Stromal cell of bone marrow (primary cell): ENCODE measurements at regions not wholly inside any gene's neighbourhood (a gene's known extent, or its start where the extent isn't known, plus 50 kb on each side); places are given as distances from the start of the nearest gene placed in this dataset.
"Not testable (repeated sequence)": the region's sequence is repeated elsewhere in the genome, so short reads cannot be mapped to it uniquely, and the experiment has no call there.

Experiments
- DNase-seq: peaks from one replicate; pipeline ENCODE4 v3.0.0-alpha.2; 2012; ENCODE audit warnings: low read depth

- no peak for DNase-seq
Observed at GRCh38 chr3:191869738-191870415, 408.9 kb downstream of the PYDC2 start.

GRCh38 chr3:191873736-191874135, 412.8 kb downstream of the PYDC2 start:
- DNase-seq, result no peak

DNA sequence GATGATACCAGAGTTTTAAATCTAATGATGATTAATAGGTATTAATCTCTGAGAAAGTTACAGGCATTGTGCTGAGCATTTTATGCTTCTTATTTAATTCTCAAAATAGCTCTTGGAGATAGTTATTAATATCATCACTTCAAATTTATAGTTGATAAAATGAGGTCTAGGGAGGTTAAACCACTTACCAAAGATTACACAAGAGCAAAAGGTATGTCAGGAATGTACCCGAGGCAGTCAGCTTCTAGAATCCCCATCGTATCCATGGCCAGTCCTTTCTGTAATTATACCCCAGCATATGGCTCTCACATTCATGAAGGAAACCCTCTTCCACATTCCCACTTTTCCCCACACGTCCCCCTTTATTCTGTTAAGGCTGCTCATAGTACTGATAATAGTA, 421.3 kb downstream of the PYDC2 start:
- DNase-seq, result no peak

- no peak for DNase-seq
Observed at GRCh38 chr3:191884132-191884531, 423.2 kb downstream of the PYDC2 start.

DNA sequence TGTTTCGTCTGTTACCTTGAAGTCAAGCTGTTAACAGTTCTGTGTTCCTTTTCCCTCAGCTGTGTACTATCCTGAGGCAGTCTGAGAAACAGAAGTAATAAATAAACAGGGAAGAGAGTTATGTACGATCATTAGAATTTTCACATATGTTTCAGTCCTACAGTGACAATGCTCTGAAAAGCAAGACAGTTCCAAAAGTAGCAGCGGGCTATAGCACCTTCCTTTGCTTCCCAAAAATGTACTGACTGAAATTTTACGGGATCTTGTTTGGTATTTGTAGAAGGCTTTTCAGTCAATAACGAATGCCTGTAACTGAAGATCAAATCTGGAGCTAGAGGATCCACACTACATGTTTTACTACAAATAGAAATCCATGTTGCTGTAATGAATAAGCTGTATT, 428.1 kb downstream of the PYDC2 start:
- no peak for DNase-seq

GRCh38 chr3:191889756-191890155, 428.8 kb downstream of the PYDC2 start:
- DNase-seq, result no peak

GRCh38 chr3:191894406-191894805, 433.4 kb downstream of the PYDC2 start:
- DNase-seq, result peak; percentile 2

DNA sequence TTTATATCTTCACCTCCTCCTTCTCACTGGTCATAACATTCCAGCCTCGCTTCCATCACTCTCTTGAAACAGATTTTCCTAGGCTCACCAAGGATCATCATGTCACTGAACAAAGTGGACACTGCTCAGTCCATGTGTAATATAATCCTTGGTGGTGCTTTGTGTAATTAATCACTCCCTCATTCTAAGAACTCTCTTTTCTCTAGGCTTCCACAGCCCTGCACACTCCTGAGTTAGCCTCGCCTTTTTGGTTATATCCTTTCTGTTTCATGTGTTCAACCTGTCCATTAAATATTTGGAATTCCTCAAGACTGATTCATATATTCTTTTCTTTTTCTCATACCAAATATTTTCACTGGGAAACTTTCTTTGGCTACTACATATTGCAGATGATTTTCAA, 440.8 kb downstream of the PYDC2 start:
- DNase-seq, result no peak

DNA sequence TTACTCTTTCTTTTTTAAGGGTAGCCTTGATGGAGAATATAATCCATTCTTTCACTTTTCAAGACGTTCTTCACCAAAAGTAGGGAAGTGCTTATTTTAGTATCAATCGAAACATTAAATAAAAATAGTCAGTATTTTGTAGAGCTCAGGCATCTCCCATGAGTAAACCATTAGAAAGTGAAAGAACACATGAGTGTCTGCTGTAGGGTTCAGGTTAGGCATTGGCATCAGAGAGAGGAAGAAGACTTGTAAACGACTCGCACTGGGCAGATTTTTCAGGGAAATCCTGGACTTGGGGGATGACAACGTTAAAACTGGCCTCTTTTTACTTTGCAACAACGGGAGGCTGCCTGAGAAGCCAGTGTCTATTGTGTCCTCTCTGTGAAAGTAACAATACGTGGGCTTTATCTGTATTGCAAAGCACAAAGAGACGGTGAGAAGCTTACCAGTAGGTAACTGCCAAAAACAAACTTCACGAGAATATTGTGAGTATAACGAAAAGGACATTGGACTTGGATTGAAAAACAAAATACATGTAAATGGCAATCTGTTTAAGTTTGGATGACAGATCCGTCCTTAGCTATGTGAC, 451.7 kb downstream of the PYDC2 start:
- no peak for DNase-seq

GRCh38 chr3:191915712-191916111, 454.7 kb downstream of the PYDC2 start:
- no peak for DNase-seq

DNA sequence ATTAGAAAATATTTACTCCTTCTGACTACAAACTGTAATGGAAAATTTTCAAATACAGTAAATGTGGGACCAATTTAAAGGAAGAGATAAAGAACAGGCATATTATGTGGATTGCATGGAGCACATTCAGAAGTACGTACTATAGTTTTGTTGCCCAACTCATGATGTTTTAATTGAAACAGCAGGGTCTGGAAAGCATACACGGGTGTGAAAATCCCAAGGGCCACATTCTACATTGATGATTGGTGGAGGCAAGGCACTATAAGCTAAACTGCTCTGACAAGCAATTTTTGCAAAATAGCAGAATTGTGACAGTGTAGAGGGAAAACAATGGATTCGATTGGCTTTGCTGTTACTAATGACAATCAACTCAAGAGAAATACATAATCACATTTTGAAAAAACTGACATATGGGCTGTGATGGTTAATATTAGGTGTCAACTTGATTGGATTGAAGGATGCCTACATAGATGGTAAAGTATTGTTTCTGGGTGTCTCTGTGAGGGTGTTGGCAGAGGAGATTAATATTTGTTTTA, 458.6 kb downstream of the PYDC2 start:
- no peak for DNase-seq

DNA sequence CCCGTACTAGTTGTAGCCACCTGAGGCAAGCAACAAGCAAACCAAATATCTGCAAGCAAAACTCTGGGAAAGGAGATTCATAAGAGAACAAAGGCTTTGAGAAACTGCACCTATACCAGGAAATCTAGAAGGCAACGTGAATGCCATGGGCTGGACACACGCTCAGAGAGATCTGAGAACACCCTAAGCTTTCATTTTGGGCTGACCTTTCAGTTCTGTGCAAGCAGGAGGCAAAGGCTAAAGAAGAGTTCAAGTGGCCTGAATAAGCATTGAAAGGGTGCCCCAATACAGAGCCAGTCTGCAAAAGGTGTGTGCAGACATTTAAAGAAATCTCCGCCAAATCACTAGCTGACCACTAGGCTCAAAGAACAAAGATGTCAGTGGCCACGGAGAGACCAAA, 461.6 kb downstream of the PYDC2 start:
- DNase-seq, result no peak

DNA sequence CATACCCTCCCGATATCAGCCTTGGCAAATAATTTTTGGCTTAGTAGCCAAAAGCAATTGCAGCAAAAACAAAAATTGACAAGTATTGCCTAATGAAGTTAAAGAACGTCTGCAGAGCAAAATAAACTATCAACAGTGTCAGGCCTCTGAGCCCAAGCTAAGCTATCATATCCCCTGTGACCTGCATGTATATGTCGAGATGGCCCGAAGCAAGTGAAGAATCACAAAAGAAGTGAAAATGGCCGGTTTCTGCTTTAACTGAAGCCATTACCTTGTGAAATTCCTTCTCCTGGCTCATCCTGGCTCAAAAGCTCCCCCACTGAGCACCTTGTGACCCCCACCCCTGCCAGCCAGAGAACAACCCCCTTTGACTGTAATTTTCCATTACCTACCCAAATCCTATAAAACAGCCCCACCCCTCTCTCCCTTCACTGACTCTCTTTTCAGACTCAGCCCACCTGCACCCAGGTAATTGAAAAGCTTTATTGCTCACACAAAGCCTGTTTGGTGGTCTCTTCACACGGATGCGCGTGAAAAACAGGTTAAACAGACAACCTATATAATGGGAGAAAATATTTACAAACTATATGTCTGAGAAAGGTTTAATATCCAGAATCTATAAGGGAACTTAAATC, 466.3 kb downstream of the PYDC2 start:
- DNase-seq, result not testable (repeated sequence)

DNA sequence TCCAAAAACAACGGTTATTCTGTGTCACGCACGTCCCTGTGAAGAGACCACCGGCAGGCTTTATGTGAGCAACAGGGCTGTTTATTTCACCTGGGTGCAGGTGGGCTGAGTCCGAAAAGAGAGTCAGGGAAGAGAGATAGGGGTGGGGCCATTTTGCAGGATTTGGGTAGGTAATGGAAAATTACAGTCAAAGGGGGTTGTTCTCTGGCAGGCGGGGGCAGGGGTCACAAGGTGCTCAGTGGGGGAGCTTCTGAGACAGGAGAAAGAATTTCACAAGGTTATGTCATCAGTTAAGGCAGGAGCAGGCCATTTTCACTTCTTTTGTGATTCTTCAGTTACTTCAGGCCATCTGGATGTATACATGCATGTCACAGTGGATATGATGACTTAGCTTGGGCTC, 467.0 kb downstream of the PYDC2 start:
- DNase-seq, result not testable (repeated sequence)

- no peak for DNase-seq
Observed at GRCh38 chr3:191944835-191945234, 483.9 kb downstream of the PYDC2 start.

GRCh38 chr3:191952186-191952585, 491.2 kb downstream of the PYDC2 start:
- DNase-seq, result no peak

DNA sequence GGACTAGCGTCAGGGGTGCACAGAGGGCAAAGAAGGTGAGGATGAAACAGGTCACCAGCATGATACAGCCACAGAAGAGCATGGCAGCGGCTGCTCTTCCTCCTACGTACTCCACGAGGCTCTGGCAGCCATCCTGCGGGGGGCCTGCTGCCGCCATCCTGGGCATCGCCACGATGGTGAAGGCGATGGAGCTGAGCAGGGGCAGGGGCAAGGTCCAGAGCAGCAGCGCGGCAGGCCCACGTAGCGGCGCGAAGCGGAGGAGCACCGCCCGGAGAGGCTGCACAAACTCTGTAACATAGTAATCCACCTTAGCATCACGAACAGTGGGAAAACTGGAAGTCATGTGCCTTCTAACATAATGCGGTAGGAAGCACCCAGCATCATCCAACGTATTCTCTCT, 491.6 kb downstream of the PYDC2 start:
- no peak for DNase-seq

- no peak for DNase-seq
Observed at GRCh38 chr3:191958980-191959671, 498.2 kb downstream of the PYDC2 start.

GRCh38 chr3:191959876-191960413, 499.0 kb downstream of the PYDC2 start:
- no peak for DNase-seq

DNA sequence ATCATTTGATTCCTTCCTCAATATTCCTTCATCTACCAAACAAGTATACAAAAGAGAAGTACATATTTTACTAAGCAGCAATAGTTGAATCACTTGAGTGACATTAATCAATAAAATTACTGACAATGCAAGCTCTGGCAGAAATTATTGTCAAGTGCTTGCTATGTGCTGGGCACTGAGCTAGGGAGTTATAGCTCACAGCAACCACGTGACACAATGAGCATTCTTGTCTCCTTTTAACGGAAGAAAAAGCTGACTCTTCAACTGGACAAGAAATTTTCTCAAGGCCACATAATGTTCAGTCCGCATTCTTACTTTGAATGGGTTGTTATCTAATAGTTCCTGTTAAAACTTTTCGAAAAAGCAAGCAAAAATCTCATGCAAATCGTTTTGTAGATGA, 500.1 kb downstream of the PYDC2 start:
- DNase-seq, result no peak

- no peak for DNase-seq
Observed at GRCh38 chr3:191961529-191961928, 500.6 kb downstream of the PYDC2 start.

- DNase-seq, result no peak
Observed at GRCh38 chr3:191962324-191962723, 501.4 kb downstream of the PYDC2 start.

DNA sequence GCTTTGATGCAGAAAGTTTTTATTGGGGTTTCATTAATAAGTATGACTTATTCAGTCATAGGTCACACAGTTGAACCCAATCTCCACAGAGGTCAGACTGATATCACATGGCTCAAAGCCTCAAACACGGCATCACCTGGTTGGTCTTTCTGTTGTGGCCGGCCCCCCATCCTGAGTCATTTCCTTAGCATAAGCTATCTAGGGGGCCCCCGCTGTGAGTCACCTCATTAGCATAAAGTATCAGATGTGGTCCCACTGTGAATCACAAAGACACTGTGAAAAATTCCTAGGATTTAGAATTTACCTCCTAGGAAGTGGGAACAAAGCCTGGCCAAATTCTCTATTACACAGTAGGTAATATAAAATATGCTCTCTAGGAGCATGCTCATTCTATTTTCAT, 502.2 kb downstream of the PYDC2 start:
- no peak for DNase-seq
